GM18520 (cell line): ENCODE measurements at regions not wholly inside any gene's neighbourhood (a gene's known extent, or its start where the extent isn't known, plus 50 kb on each side); places are given as distances from the start of the nearest gene placed in this dataset.
"Not testable (repeated sequence)": the region's sequence is repeated elsewhere in the genome, so short reads cannot be mapped to it uniquely, and the experiment has no call there.

Experiments
- ATAC-seq: cut with Tn5 transposase; IDR thresholded peaks from one replicate; pipeline ENCODE4 v1.9.1; 2021; ENCODE audit not compliant: unreplicated experiment

- no peak for ATAC-seq
Observed at GRCh38 chr14:53376064-53376463, 222.9 kb upstream of the DDHD1 start.

GRCh38 chr14:53375599-53375998 is 222.5 kb upstream of the DDHD1 start:
- no peak for ATAC-seq

GRCh38 chr14:53368711-53369201 is 215.6 kb upstream of the DDHD1 start:
- ATAC-seq: no peak

GRCh38 chr14:53368066-53368465 is 214.9 kb upstream of the DDHD1 start:
- ATAC-seq: no peak

GRCh38 chr14:53367644-53368026 is 214.5 kb upstream of the DDHD1 start:
- ATAC-seq: no peak

GRCh38 chr14:53365486-53366130 is 212.5 kb upstream of the DDHD1 start:
- ATAC-seq: no peak

GRCh38 chr14:53362916-53363315 is 209.8 kb upstream of the DDHD1 start:
- ATAC-seq: not testable (repeated sequence)

GRCh38 chr14:53360829-53361228 is 207.7 kb upstream of the DDHD1 start:
- ATAC-seq: no peak

- ATAC-seq: no peak
Observed at GRCh38 chr14:53358166-53358565, 205.0 kb upstream of the DDHD1 start.

- ATAC-seq: no peak
Observed at GRCh38 chr14:53356361-53357150, 203.4 kb upstream of the DDHD1 start.

- no peak for ATAC-seq
Observed at GRCh38 chr14:53355581-53356112, 202.5 kb upstream of the DDHD1 start.

GRCh38 chr14:53354336-53354735 is 201.2 kb upstream of the DDHD1 start:
- ATAC-seq: no peak

GRCh38 chr14:53350866-53351265 is 197.7 kb upstream of the DDHD1 start:
- ATAC-seq: no peak

GRCh38 chr14:53350429-53350828 is 197.3 kb upstream of the DDHD1 start:
- no peak for ATAC-seq

- no peak for ATAC-seq
Observed at GRCh38 chr14:53346988-53347387, 193.9 kb upstream of the DDHD1 start.

GRCh38 chr14:53341324-53341723 is 188.2 kb upstream of the DDHD1 start:
- no peak for ATAC-seq

GRCh38 chr14:53338192-53338591 is 185.1 kb upstream of the DDHD1 start:
- no peak for ATAC-seq

- no peak for ATAC-seq
Observed at GRCh38 chr14:53336729-53337128, 183.6 kb upstream of the DDHD1 start.

- no peak for ATAC-seq
Observed at GRCh38 chr14:53333809-53334208, 180.7 kb upstream of the DDHD1 start.

- ATAC-seq: no peak
Observed at GRCh38 chr14:53331921-53332320, 178.8 kb upstream of the DDHD1 start.

- ATAC-seq: no peak
Observed at GRCh38 chr14:53331247-53331646, 178.1 kb upstream of the DDHD1 start.

GRCh38 chr14:53330441-53330840 is 177.3 kb upstream of the DDHD1 start:
- ATAC-seq: no peak
